ENCODE measurements at regions not wholly inside any gene's neighbourhood (a gene's known extent, or its start where the extent isn't known, plus 50 kb on each side); places are given as distances from the start of the nearest gene placed in this dataset.

DNA sequence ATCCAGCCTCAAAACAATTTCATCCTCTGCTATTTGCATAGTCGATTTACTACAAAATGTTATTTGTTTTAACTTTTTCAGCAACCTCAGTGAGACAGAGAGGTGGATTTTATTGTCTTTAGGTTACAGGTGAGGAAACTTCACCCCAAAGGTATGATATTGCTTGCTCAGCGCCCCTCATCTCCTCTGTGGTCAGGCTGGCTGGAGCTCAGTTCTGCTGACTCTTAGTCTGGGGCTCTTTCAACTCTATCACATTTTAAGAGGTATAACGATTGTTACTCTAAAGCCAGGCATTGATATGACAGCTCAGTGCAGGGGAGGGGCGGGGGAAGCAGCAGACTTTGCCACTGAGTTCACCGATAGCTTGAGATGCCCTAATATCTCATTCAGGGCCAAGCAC lies 103.0 kb upstream of the DPH6 start:
- TF ChIP-seq, protein P1, sequence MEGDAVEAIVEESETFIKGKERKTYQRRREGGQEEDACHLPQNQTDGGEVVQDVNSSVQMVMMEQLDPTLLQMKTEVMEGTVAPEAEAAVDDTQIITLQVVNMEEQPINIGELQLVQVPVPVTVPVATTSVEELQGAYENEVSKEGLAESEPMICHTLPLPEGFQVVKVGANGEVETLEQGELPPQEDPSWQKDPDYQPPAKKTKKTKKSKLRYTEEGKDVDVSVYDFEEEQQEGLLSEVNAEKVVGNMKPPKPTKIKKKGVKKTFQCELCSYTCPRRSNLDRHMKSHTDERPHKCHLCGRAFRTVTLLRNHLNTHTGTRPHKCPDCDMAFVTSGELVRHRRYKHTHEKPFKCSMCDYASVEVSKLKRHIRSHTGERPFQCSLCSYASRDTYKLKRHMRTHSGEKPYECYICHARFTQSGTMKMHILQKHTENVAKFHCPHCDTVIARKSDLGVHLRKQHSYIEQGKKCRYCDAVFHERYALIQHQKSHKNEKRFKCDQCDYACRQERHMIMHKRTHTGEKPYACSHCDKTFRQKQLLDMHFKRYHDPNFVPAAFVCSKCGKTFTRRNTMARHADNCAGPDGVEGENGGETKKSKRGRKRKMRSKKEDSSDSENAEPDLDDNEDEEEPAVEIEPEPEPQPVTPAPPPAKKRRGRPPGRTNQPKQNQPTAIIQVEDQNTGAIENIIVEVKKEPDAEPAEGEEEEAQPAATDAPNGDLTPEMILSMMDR (IDR thresholded peaks at IDR 0.05) = no peak
- no peak for TF ChIP-seq POLR2A (IDR thresholded peaks at IDR 0.05)

Data from gastroesophageal sphincter (tissue), 3 donors.